K562 (cell line): ENCODE measurements at regions not wholly inside any gene's neighbourhood (a gene's known extent, or its start where the extent isn't known, plus 50 kb on each side); places are given as distances from the start of the nearest gene placed in this dataset.

ENCODE experiments used
- CBX5 ChIP-seq: IDR thresholded peaks from 2 replicates; pipeline ENCODE4 v1.6.1; 2014; ENCODE audit warnings: low read depth, borderline replicate concordance
- GTF3C2 ChIP-seq: IDR thresholded peaks from 3 replicates; pipeline ENCODE4 v1.6.1; 2011; ENCODE audit warnings: borderline replicate concordance, mild to moderate bottlenecking, moderate library complexity; ENCODE audit not compliant: insufficient read length; ENCODE audit errors: extremely low read depth
- HCFC1 ChIP-seq: IDR thresholded peaks from 2 replicates; pipeline ENCODE4 v1.6.1; 2012; ENCODE audit warnings: low read depth, low read length, improper control_type of control experiment
- KDM1A ChIP-seq, 2 experiments: fragments of 450-650 bp; IDR thresholded peaks; 2 replicates each; pipeline ENCODE4 v1.6.1; 2016; ENCODE audit warnings: mild to moderate bottlenecking in 2 of 2
- NEUROD1 ChIP-seq: fragments of 150-350 bp; IDR thresholded peaks from 2 replicates; pipeline ENCODE4 v1.6.1; 2014; ENCODE audit warnings: borderline replicate concordance, low read length, low read depth; ENCODE audit not compliant: partially characterized antibody
- PBX2 ChIP-seq, 2 experiments: IDR thresholded peaks in 1 of 2; conservative IDR thresholded peaks in 1 of 2; 2 replicates each; pipeline ENCODE4 v1.6.1; 2016; ENCODE audit warnings: low read depth in 2 of 2, mild to moderate bottlenecking in 1 of 2, missing compliant biosample characterization in 1 of 2, missing genetic modification characterization in 1 of 2, moderate library complexity in 1 of 2
- SIN3B ChIP-seq: fragments of 450-650 bp; IDR thresholded peaks from 2 replicates; pipeline ENCODE4 v1.6.1; 2017; ENCODE audit warnings: low read depth, mild to moderate bottlenecking, moderate library complexity
- ZNF395 ChIP-seq: fragments of 200-800 bp; sonication (Bioruptor generic); IDR thresholded peaks from 2 replicates; pipeline ENCODE4 v1.6.1; 2017; ENCODE audit warnings: missing genetic modification characterization, missing compliant biosample characterization
- ZNF583 ChIP-seq: fragments of 250-450 bp; sonication (Bioruptor Pico); IDR thresholded peaks from 2 replicates; pipeline ENCODE4 v1.4.0; 2020
- ZNF584 ChIP-seq: fragments of 200-800 bp; sonication (Bioruptor generic); IDR thresholded peaks from 2 replicates; pipeline ENCODE4 v1.6.1; 2016; ENCODE audit warnings: low read depth, mild to moderate bottlenecking, missing genetic modification characterization, missing compliant biosample characterization
- ZNF780A ChIP-seq: fragments of 250-450 bp; sonication (Bioruptor Pico); IDR thresholded peaks from 2 replicates; pipeline ENCODE4 v1.5.0; 2021; ENCODE audit warnings: mild to moderate bottlenecking
- ZNF79 ChIP-seq: fragments of 250-450 bp; sonication (Bioruptor Pico); IDR thresholded peaks from 2 replicates; pipeline ENCODE4 v1.4.0; 2020; ENCODE audit warnings: low read depth, mild to moderate bottlenecking, moderate library complexity
- TF ChIP-seq, protein P1 (sequence below): fragments of 250-450 bp; sonication (Bioruptor Pico); IDR thresholded peaks from 2 replicates; pipeline ENCODE4 v1.9.0; 2021; ENCODE audit warnings: mild to moderate bottlenecking, inconsistent platforms
- TF ChIP-seq, protein P2 (sequence below): fragments of 450-650 bp; IDR thresholded peaks from 2 replicates; pipeline ENCODE4 v1.6.1; 2016; ENCODE audit warnings: borderline replicate concordance

DNA sequence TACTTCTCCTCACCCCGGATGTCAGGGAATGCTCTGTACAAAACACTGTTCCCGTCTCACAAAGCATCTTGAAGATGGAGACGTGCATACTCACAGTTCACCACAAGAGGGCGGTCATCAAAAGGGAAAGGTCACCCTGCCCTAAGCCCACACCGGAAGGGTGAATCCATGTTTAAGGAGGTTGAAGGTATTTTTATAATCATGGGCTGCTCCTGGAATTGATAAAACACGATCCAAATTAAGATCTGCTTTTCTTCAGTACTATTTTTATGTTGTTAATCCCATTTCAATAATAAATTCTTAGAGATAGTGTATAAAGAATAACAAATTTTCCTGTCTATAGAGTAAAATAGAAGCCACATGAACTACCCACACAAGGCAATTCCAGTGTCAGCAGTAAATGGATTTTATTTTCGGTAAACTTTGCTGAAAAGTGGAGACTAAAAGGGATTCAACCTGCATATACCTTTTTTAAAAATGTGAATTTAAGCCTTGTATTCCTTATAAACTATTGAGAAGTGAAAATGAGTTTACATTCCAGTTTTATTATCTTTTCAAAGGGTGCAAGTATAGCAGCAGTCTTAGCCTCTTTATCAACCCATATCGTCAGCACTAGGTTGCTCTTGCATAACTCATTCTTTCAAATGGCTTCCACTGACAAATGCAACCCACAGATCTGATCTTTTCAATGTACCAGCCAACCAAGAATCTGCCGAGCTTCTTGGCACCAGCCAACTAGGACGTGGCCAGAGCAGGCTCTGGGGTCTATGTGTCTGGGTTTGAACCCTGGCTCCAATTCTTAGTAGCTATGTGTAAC is 79.7 kb upstream of the MBOAT1 start (continued):
- TF ChIP-seq PBX2 (CRISPR knock-in tag; IDR thresholded peaks at IDR 0.05; ENCODE audit: low read depth) (no peak), PBX2 (tag; conservative IDR thresholded peaks at IDR 0.05; ENCODE audit: low read depth) (no peak), ZNF583 (CRISPR knock-in tag) (no peak), ZNF395 (CRISPR knock-in tag) (no peak), NEUROD1 (no peak), GTF3C2 (no peak), ZNF780A (no peak), ZNF79 (CRISPR knock-in tag) (no peak), HCFC1 (no peak), ZNF584 (CRISPR knock-in tag) (no peak), CBX5 (no peak), KDM1A (IDR thresholded peaks at IDR 0.05) (peak in 1 of 2 experiments; percentile 49; a peak in 2 of 4 replicates), SIN3B (no peak)
- TF ChIP-seq, protein P1, sequence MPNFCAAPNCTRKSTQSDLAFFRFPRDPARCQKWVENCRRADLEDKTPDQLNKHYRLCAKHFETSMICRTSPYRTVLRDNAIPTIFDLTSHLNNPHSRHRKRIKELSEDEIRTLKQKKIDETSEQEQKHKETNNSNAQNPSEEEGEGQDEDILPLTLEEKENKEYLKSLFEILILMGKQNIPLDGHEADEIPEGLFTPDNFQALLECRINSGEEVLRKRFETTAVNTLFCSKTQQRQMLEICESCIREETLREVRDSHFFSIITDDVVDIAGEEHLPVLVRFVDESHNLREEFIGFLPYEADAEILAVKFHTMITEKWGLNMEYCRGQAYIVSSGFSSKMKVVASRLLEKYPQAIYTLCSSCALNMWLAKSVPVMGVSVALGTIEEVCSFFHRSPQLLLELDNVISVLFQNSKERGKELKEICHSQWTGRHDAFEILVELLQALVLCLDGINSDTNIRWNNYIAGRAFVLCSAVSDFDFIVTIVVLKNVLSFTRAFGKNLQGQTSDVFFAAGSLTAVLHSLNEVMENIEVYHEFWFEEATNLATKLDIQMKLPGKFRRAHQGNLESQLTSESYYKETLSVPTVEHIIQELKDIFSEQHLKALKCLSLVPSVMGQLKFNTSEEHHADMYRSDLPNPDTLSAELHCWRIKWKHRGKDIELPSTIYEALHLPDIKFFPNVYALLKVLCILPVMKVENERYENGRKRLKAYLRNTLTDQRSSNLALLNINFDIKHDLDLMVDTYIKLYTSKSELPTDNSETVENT (CRISPR knock-in tag), result no peak
- TF ChIP-seq, protein P2, sequence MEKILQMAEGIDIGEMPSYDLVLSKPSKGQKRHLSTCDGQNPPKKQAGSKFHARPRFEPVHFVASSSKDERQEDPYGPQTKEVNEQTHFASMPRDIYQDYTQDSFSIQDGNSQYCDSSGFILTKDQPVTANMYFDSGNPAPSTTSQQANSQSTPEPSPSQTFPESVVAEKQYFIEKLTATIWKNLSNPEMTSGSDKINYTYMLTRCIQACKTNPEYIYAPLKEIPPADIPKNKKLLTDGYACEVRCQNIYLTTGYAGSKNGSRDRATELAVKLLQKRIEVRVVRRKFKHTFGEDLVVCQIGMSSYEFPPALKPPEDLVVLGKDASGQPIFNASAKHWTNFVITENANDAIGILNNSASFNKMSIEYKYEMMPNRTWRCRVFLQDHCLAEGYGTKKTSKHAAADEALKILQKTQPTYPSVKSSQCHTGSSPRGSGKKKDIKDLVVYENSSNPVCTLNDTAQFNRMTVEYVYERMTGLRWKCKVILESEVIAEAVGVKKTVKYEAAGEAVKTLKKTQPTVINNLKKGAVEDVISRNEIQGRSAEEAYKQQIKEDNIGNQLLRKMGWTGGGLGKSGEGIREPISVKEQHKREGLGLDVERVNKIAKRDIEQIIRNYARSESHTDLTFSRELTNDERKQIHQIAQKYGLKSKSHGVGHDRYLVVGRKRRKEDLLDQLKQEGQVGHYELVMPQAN, result no peak
